ENCODE measurements at regions not wholly inside any gene's neighbourhood (a gene's known extent, or its start where the extent isn't known, plus 50 kb on each side); places are given as distances from the start of the nearest gene placed in this dataset.
A peak's percentile ranks its signal among the peaks of the same experiment; 100 is the strongest.

DNA sequence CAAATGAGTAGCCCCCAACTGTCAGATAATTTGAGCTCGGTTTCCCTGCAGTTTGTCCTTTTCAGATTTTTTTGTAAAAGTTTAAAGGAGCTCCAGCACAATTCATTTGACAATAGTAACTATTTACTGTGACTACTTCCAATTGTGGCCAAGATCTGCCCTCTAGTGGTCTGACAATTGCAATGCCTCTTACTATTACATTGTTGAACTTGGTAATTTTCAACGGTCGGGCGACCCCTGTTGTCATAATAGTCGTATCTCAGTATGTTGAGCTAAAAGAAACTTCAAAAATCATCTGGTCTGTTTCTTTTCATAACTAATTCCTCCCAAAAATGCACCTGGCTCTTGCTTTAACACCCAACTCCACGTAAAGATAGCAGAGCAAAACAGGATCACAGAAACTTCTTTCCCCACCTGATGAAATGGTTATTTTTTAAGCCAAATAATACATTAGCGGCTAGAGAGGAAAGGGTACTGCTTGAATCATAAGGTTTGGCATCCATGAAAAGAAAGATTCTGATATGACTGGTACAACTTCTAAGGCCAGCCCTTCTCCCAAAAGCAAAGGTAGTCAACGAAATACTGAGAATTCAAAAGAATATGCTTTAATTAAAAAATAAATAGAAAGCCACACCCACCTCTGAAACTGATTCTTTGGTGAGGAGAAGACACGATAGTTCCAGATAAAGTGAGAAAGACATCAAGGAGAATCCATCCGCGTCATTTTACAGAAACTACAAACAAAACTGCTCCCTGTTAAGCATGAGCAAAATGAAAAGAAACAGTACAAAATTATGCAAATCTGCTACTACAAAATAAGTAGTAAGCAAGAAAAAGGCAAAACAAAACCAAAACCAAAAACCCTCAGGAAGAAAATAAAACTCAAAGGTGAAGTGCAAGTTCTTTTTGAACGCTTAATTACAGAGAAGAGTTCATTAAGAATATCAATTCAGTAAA, 76.9 kb upstream of the HTR4 start (continued):
- TF ChIP-seq PREB (CRISPR knock-in tag; IDR thresholded peaks at IDR 0.05), result no peak
- 0 out of 2 replicates have a peak, but pooled peaks have one; percentile 13 for TF ChIP-seq RXRB (CRISPR knock-in tag; IDR thresholded peaks at IDR 0.05; ENCODE audit: borderline replicate concordance)
- TF ChIP-seq SSRP1 (CRISPR knock-in tag; IDR thresholded peaks at IDR 0.05), result no peak
- TF ChIP-seq ZNF510 (CRISPR knock-in tag; IDR thresholded peaks at IDR 0.05; ENCODE audit: low read depth), result no peak
- TF ChIP-seq FOXJ3 (CRISPR knock-in tag; IDR thresholded peaks at IDR 0.05; ENCODE audit: borderline replicate concordance), result 0 out of 2 replicates have a peak, but pooled peaks have one; percentile 15

GRCh38 chr5:148732692-148733091, 78.4 kb upstream of the HTR4 start:
- no TSS peak for BruUV-seq (replicated peaks)
- ChIA-PET CTCF (ENCODE audit: low intra/inter-chr PET ratio, low total read pairs) (interaction anchor here (1.3 to 1.4 kb wide), 2 partner anchors 225 to 265 kb away, joined by 5 read pairs; no protein-coding TSS in a partner anchor), POLR2A (no interaction called here)
- DNase-seq (ENCODE audit: low spot score) (no peak), FAIRE-seq (no peak), ATAC-seq (no peak)
- H3K9me3 ChIP-seq (ENCODE audit: low read length), result no peaks in the 10 kb centered on the region
- H3K79me2 ChIP-seq (ENCODE audit: insufficient read depth, low read length), result no peaks in the 10 kb centered on the region
- H3K9ac ChIP-seq (ENCODE audit: insufficient read depth, low read depth, low read length), result no peak overlapping the region
- intact Hi-C loops (cut with micrococcal nuclease; ENCODE audit: unreplicated experiment) (loop anchor here (1.0 to 5.0 kb wide), 5 partner anchors 224 to 785 kb away; no protein-coding TSS in a partner anchor), in situ Hi-C loops (cut with HindIII; ENCODE audit: extremely low pct_ligation_motif_present, low pct_unique_long_range_greater_than_20kb) (loop anchor here (10.0 kb wide), 2 partner anchors 532 to 548 kb away; no protein-coding TSS in a partner anchor)
- 0 out of 2 replicates have a peak, but pooled peaks cover 4% of the 10 kb centered on the region for H3K4me1 ChIP-seq (ENCODE audit: insufficient read depth, low read length)
- no peak overlapping the region for H2AFZ ChIP-seq (ENCODE audit: low read length)
- no peak overlapping the region for H3K27ac ChIP-seq (ENCODE audit: extremely low read length, insufficient read depth, low read length)
- WGBS (ENCODE audit: low lambda C conversion rate), result 5% methylated on average over 3 of the region's 3 CpGs
- H3K27me3 ChIP-seq (ENCODE audit: control insufficient read depth in 1 of 2, insufficient read depth in 2 of 2, low read length in 2 of 2), result no peaks in the 10 kb centered on the region
- no peak overlapping the region for H3K4me2 ChIP-seq (ENCODE audit: low read depth, low read length)
- no peaks in the 10 kb centered on the region for H4K20me1 ChIP-seq (ENCODE audit: insufficient read depth, low read length)
- H3K36me3 ChIP-seq (replicated peaks in 1 of 2; ENCODE audit: control insufficient read depth in 1 of 2, insufficient read depth in 2 of 2, low read length in 2 of 2), result no peaks in the 10 kb centered on the region
- H3K4me3 ChIP-seq (replicated peaks in 1 of 3; ENCODE audit: insufficient read depth in 1 of 3, low read depth in 2 of 3, low read length in 3 of 3), result no peak overlapping the region
- TF ChIP-seq DRAP1 (CRISPR knock-in tag; IDR thresholded peaks at IDR 0.05) (no peak), PAXIP1 (CRISPR knock-in tag; conservative IDR thresholded peaks at IDR 0.05) (no peak), SMARCE1 (IDR thresholded peaks at IDR 0.05; ENCODE audit: borderline replicate concordance) (no peak)
- TF ChIP-seq, protein P1, sequence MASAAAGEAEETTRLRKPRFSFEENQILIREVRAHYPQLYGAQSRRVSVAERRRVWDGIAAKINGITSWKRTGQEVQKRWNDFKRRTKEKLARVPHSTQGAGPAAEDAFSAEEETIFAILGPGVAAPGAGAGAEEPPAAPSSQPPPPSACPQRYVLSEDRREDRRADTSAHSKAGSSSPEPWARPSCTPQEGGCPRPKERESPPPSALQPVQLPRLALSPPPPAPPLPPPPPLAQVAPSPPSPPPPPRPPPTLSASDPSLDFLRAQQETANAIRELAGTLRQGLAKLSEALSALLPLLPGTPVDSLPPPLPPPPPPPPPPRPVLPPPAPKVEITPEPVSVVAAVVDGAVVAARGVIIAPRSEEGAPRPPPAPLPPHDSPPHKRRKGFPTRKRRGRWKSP (CRISPR knock-in tag; IDR thresholded peaks at IDR 0.05), result no peak
- TF ChIP-seq, protein P2, sequence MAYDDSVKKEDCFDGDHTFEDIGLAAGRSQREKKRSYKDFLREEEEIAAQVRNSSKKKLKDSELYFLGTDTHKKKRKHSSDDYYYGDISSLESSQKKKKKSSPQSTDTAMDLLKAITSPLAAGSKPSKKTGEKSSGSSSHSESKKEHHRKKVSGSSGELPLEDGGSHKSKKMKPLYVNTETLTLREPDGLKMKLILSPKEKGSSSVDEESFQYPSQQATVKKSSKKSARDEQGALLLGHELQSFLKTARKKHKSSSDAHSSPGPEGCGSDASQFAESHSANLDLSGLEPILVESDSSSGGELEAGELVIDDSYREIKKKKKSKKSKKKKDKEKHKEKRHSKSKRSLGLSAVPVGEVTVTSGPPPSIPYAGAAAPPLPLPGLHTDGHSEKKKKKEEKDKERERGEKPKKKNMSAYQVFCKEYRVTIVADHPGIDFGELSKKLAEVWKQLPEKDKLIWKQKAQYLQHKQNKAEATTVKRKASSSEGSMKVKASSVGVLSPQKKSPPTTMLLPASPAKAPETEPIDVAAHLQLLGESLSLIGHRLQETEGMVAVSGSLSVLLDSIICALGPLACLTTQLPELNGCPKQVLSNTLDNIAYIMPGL (CRISPR knock-in tag; IDR thresholded peaks at IDR 0.05; ENCODE audit: borderline replicate concordance in 1 of 2, low read depth in 1 of 2), result no peak

Data from HepG2 (cell line).